GM12892 (cell line): ENCODE measurements at regions not wholly inside any gene's neighbourhood (a gene's known extent, or its start where the extent isn't known, plus 50 kb on each side); places are given as distances from the start of the nearest gene placed in this dataset.

Experiments used
- POLR2A ChIP-seq: IDR thresholded peaks from 2 replicates; pipeline ENCODE4 v1.6.1; 2011; ENCODE audit warnings: low read depth, low read length, control low read depth
- POLR2AphosphoS5 ChIP-seq: IDR thresholded peaks from 2 replicates; pipeline ENCODE4 v1.6.1; 2011; ENCODE audit warnings: low read depth, low read length, control low read depth

DNA sequence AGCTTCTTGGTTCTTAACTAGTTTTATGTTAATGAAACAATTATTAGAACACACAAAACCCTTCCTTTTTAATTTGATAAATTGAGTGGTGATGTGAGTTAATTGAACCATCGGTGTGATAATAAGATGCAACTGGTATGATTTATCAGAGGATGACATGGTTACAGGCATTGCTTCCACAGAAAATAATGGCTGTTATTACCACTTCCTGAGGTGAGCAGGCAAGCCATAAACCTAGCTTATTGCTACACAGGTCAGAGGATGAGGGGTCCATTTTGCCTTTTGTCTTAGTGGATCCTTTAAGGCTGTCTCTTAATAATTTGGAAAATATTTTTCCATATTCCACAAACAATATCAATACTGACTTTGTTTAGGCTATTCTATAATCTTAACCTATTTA lies 226.6 kb upstream of the EDNRB start:
- TF ChIP-seq POLR2A = no peak
- TF ChIP-seq POLR2AphosphoS5 = no peak
